Karpas-422 (cell line): ENCODE measurements at regions not wholly inside any gene's neighbourhood (a gene's known extent, or its start where the extent isn't known, plus 50 kb on each side); places are given as distances from the start of the nearest gene placed in this dataset.

ENCODE experiments used
- DNase-seq: peaks from one replicate; pipeline ENCODE4 v3.0.0-alpha.2; 2015
- H2AFZ ChIP-seq: fragments of 200-600 bp; sonication (generic); 2 replicates; pipeline ENCODE4 v1.6.1; 2014; ENCODE audit warnings: antibody characterized with exemption, low read length, mixed read lengths
- H3K27ac ChIP-seq: fragments of 200-600 bp; sonication (generic); 2 replicates; pipeline ENCODE4 v1.5.1; 2014; ENCODE audit warnings: mild to moderate bottlenecking, low read length, moderate library complexity
- H3K27me3 ChIP-seq: fragments of 200-600 bp; sonication (generic); 2 replicates; pipeline ENCODE4 v1.6.1; 2014; ENCODE audit warnings: low read length, mixed read lengths
- H3K36me3 ChIP-seq: fragments of 200-600 bp; sonication (generic); 2 replicates; pipeline ENCODE4 v1.6.1; 2014; ENCODE audit warnings: low read length, mixed read lengths; ENCODE audit not compliant: insufficient read depth
- H3K4me1 ChIP-seq: fragments of 200-600 bp; sonication (generic); 2 replicates; pipeline ENCODE4 v1.6.1; 2014; ENCODE audit warnings: mild to moderate bottlenecking, low read length, mixed read lengths
- H3K4me2 ChIP-seq: fragments of 200-600 bp; sonication (generic); 2 replicates; pipeline ENCODE4 v1.6.1; 2014; ENCODE audit warnings: low read length, low read depth, mild to moderate bottlenecking; ENCODE audit not compliant: poor library complexity, severe bottlenecking
- H3K4me3 ChIP-seq: fragments of 200-600 bp; sonication (generic); 2 replicates; pipeline ENCODE4 v1.5.1; 2014; ENCODE audit warnings: mild to moderate bottlenecking, antibody characterized with exemption, low read length, mixed read lengths
- H3K79me2 ChIP-seq: fragments of 200-600 bp; sonication (generic); 2 replicates; pipeline ENCODE4 v1.6.1; 2014; ENCODE audit warnings: mild to moderate bottlenecking, low read length, mixed read lengths
- H3K9ac ChIP-seq: fragments of 200-600 bp; sonication (generic); 2 replicates; pipeline ENCODE4 v1.6.0; 2014; ENCODE audit warnings: low read length
- H3K9me2 ChIP-seq: fragments of 200-600 bp; sonication (generic), shearing (Covaris generic); replicated peaks from 2 replicates; pipeline ENCODE4 v1.6.0; 2014; ENCODE audit warnings: mild to moderate bottlenecking, low read length, moderate library complexity; ENCODE audit not compliant: insufficient read depth
- H3K9me3 ChIP-seq: fragments of 300-700, 200-600 bp; sonication (generic); 2 replicates; pipeline ENCODE4 v1.6.1; 2014; ENCODE audit warnings: low read length, mixed read lengths
- H4K20me1 ChIP-seq: fragments of 200-600 bp; sonication (generic); 2 replicates; pipeline ENCODE4 v1.6.1; 2014; ENCODE audit warnings: mild to moderate bottlenecking, antibody characterized with exemption, low read length, low read depth; ENCODE audit not compliant: insufficient read depth

DNA sequence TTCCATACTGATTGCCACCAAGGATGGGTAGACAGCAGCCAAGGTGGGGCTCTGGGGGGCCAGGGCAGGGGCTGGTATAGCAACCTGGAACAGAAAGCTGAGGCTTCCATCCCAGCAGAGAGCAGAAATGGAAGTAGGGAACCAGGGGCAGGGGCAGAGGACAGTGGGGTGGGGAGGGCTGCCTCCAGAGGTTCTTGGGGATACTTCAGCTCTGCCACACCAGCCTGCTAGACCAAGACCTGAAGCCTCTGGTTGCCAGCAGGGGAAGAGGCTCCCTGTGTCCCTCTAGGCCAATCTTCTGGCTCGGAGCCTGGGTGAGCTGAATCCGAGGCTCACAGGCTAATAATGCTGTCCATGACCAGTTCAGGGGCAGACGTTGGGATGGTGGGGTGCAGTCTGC, 329.0 kb downstream of the DYSF start:
- no peak overlapping the region for H3K27ac ChIP-seq
- no peak overlapping the region for H3K4me3 ChIP-seq
- H3K79me2 ChIP-seq: no peaks in the 10 kb centered on the region
- no peak for DNase-seq
- no peak overlapping the region for H2AFZ ChIP-seq
- no peaks in the 10 kb centered on the region for H3K4me1 ChIP-seq
- no peaks in the 10 kb centered on the region for H3K9me3 ChIP-seq
- no peak overlapping the region for H3K9ac ChIP-seq
- no peaks in the 10 kb centered on the region for H3K9me2 ChIP-seq
- no peaks in the 10 kb centered on the region; the same call in 1 of the 2 replicates for H4K20me1 ChIP-seq
- no peak overlapping the region for H3K4me2 ChIP-seq
- no peaks in the 10 kb centered on the region for H3K36me3 ChIP-seq
- H3K27me3 ChIP-seq: no peaks in the 10 kb centered on the region

- no peak overlapping the region for H2AFZ ChIP-seq
- no peak overlapping the region for H3K4me2 ChIP-seq
- no peaks in the 10 kb centered on the region for H3K27me3 ChIP-seq
- H3K9me3 ChIP-seq: no peaks in the 10 kb centered on the region
- no peaks in the 10 kb centered on the region for H3K36me3 ChIP-seq
- H3K9me2 ChIP-seq: no peaks in the 10 kb centered on the region
- no peak overlapping the region for H3K27ac ChIP-seq
- DNase-seq: no peak
- no peaks in the 10 kb centered on the region for H3K79me2 ChIP-seq
- no peaks in the 10 kb centered on the region; the same call in 1 of the 2 replicates for H4K20me1 ChIP-seq
- H3K4me3 ChIP-seq: no peak overlapping the region
- H3K4me1 ChIP-seq: no peaks in the 10 kb centered on the region
- no peak overlapping the region for H3K9ac ChIP-seq
These were observed 328.4 kb downstream of the DYSF start for GRCh38 chr2:71781695-71782228.

GRCh38 chr2:71780162-71780561, 326.8 kb downstream of the DYSF start:
- Histone ChIP-seq H3K9me3 (no peaks in the 10 kb centered on the region), H2AFZ (no peak overlapping the region), H3K9ac (no peak overlapping the region), H3K27me3 (no peaks in the 10 kb centered on the region), H3K36me3 (no peaks in the 10 kb centered on the region), H3K4me3 (no peak overlapping the region), H3K9me2 (no peaks in the 10 kb centered on the region), H4K20me1 (no peaks in the 10 kb centered on the region; the same call in 1 of the 2 replicates), H3K79me2 (no peaks in the 10 kb centered on the region), H3K4me1 (no peaks in the 10 kb centered on the region), H3K4me2 (no peak overlapping the region), H3K27ac (no peak overlapping the region)
- no peak for DNase-seq

DNA sequence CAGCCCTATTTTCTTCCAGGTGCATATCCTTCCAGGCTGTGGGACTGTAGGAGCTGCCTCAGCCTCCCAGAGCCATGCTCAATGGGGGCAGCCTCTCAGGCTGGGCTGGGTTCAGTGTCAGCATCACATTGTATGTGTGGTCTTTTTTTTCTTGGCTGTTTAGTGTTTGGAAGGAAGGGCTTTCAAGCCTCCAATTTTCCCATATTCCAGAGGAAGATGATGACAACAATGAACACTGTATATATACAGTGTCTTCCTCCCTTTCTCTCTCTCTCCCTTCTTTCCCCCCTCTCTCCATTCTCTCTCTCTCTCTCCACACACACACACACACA, 326.4 kb downstream of the DYSF start:
- H3K9ac ChIP-seq: no peak overlapping the region
- no peaks in the 10 kb centered on the region for H3K36me3 ChIP-seq
- H3K27ac ChIP-seq: no peak overlapping the region
- H3K4me3 ChIP-seq: no peak overlapping the region
- no peak for DNase-seq
- no peak overlapping the region for H2AFZ ChIP-seq
- no peaks in the 10 kb centered on the region for H3K4me1 ChIP-seq
- H3K9me3 ChIP-seq: no peaks in the 10 kb centered on the region
- H3K27me3 ChIP-seq: no peaks in the 10 kb centered on the region
- no peaks in the 10 kb centered on the region for H3K9me2 ChIP-seq
- no peaks in the 10 kb centered on the region for H3K79me2 ChIP-seq
- no peak overlapping the region for H3K4me2 ChIP-seq
- H4K20me1 ChIP-seq: no peaks in the 10 kb centered on the region; the same call in 1 of the 2 replicates

GRCh38 chr2:71778936-71779773, 325.8 kb downstream of the DYSF start:
- H3K9me2 ChIP-seq: no peaks in the 10 kb centered on the region
- no peak overlapping the region for H3K4me3 ChIP-seq
- no peak for DNase-seq
- H3K4me1 ChIP-seq: no peaks in the 10 kb centered on the region
- no peak overlapping the region for H3K4me2 ChIP-seq
- no peaks in the 10 kb centered on the region for H3K27me3 ChIP-seq
- H3K9me3 ChIP-seq: no peaks in the 10 kb centered on the region
- no peaks in the 10 kb centered on the region for H3K36me3 ChIP-seq
- H3K27ac ChIP-seq: no peak overlapping the region
- H4K20me1 ChIP-seq: no peaks in the 10 kb centered on the region; the same call in 1 of the 2 replicates
- no peaks in the 10 kb centered on the region for H3K79me2 ChIP-seq
- H3K9ac ChIP-seq: no peak overlapping the region
- no peak overlapping the region for H2AFZ ChIP-seq

- Histone ChIP-seq H3K9ac (no peak overlapping the region), H3K79me2 (no peaks in the 10 kb centered on the region), H3K36me3 (no peaks in the 10 kb centered on the region), H3K27me3 (no peaks in the 10 kb centered on the region), H4K20me1 (no peaks in the 10 kb centered on the region; the same call in 1 of the 2 replicates), H3K4me3 (no peak overlapping the region), H2AFZ (no peak overlapping the region), H3K9me2 (no peaks in the 10 kb centered on the region), H3K4me2 (no peak overlapping the region), H3K9me3 (no peaks in the 10 kb centered on the region), H3K4me1 (no peaks in the 10 kb centered on the region), H3K27ac (no peak overlapping the region)
- no peak for DNase-seq
These were observed 325.2 kb downstream of the DYSF start for GRCh38 chr2:71778514-71778913.

DNA sequence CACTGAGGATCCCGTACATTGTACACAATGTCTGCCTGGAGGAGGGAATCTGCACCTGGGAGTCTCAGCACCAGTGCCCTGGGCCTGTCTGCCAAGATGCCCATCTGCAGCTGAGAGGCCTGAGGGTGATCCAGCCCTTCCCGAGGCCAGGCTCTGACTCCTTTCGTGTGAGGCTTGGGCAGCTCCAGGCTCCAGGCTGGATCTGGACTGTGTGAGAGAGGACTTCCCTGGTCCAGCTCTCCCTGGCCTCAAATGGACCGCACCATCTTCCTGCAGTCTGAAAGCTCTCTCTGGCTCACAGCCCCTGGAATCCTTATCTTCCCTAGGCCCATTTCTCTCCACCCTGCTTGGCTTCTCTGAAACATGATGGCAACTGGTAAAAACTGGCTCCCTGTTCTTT, 324.6 kb downstream of the DYSF start:
- H4K20me1 ChIP-seq: no peaks in the 10 kb centered on the region; the same call in 1 of the 2 replicates

GRCh38 chr2:71776227-71776626, 322.9 kb downstream of the DYSF start:
- Histone ChIP-seq H3K36me3 (no peaks in the 10 kb centered on the region), H4K20me1 (no peaks in the 10 kb centered on the region; the same call in 1 of the 2 replicates), H3K27me3 (no peaks in the 10 kb centered on the region), H3K9me3 (peaks cover under 1% of the 10 kb centered on the region; the same call in 1 of the 2 replicates), H3K4me1 (no peaks in the 10 kb centered on the region), H3K9ac (no peak overlapping the region), H3K27ac (no peak overlapping the region), H2AFZ (no peak overlapping the region), H3K4me2 (no peak overlapping the region), H3K4me3 (no peak overlapping the region), H3K79me2 (no peaks in the 10 kb centered on the region), H3K9me2 (no peaks in the 10 kb centered on the region)
- no peak for DNase-seq

More for the DNA sequence above, 324.6 kb downstream of the DYSF start:
- H3K4me3 ChIP-seq: no peak overlapping the region
- H3K27me3 ChIP-seq: no peaks in the 10 kb centered on the region
- no peak overlapping the region for H3K27ac ChIP-seq
- no peak overlapping the region for H3K4me2 ChIP-seq
- no peaks in the 10 kb centered on the region for H3K9me3 ChIP-seq
- H3K9me2 ChIP-seq: no peaks in the 10 kb centered on the region
- H3K4me1 ChIP-seq: no peaks in the 10 kb centered on the region
- no peaks in the 10 kb centered on the region for H3K36me3 ChIP-seq
- H2AFZ ChIP-seq: no peak overlapping the region
- no peaks in the 10 kb centered on the region for H3K79me2 ChIP-seq
- DNase-seq: no peak
- no peak overlapping the region for H3K9ac ChIP-seq
